ENCODE measurements at regions not wholly inside any gene's neighbourhood (a gene's known extent, or its start where the extent isn't known, plus 50 kb on each side); places are given as distances from the start of the nearest gene placed in this dataset.

GRCh38 chr4:28233724-28234123, 1373.1 kb downstream of the STIM2 start:
- Histone ChIP-seq H3K4me3 (no peak overlapping the region), H3K27ac (replicated peaks in 1 of 4) (no peak overlapping the region), H3K4me1 (no peaks in the 10 kb centered on the region), H3K9me3 (no peaks in the 10 kb centered on the region), H3K36me3 (no peaks in the 10 kb centered on the region), H3K27me3 (no peaks in the 10 kb centered on the region)
- intact Hi-C loops (cut with DNase I) = no loop called here
- no peak for TF ChIP-seq CTCF (IDR thresholded peaks at IDR 0.05)
- no peak for TF ChIP-seq POLR2AphosphoS5 (IDR thresholded peaks at IDR 0.05)
- no peak for TF ChIP-seq EP300 (IDR thresholded peaks at IDR 0.05)
- no peak for TF ChIP-seq POLR2A (IDR thresholded peaks at IDR 0.05; ENCODE audit: low read depth)
- no peak for DNase-seq (ENCODE audit: extremely low spot score)
- 54% methylated on average over 2 of the region's 2 CpGs for WGBS

GRCh38 chr4:28238876-28239275, 1378.2 kb downstream of the STIM2 start:
- no peaks in the 10 kb centered on the region for H3K9me3 ChIP-seq
- no peaks in the 10 kb centered on the region for H3K36me3 ChIP-seq
- H3K4me1 ChIP-seq = no peaks in the 10 kb centered on the region
- no peaks in the 10 kb centered on the region for H3K27me3 ChIP-seq
- DNase-seq (ENCODE audit: extremely low spot score) = no peak
- TF ChIP-seq EP300 (IDR thresholded peaks at IDR 0.05) (no peak), POLR2AphosphoS5 (IDR thresholded peaks at IDR 0.05) (no peak), POLR2A (IDR thresholded peaks at IDR 0.05; ENCODE audit: low read depth) (no peak), CTCF (IDR thresholded peaks at IDR 0.05) (no peak)
- no peak overlapping the region for H3K4me3 ChIP-seq
- intact Hi-C loops (cut with DNase I) = no loop called here
- WGBS = 59% methylated on average over 3 of the region's 3 CpGs
- no peak overlapping the region for H3K27ac ChIP-seq (replicated peaks in 1 of 4)

GRCh38 chr4:28241021-28241420, 1380.4 kb downstream of the STIM2 start:
- TF ChIP-seq CTCF (IDR thresholded peaks at IDR 0.05) (no peak), POLR2A (IDR thresholded peaks at IDR 0.05; ENCODE audit: low read depth) (no peak)
- DNase-seq (ENCODE audit: extremely low spot score) = no peak
- no peak overlapping the region for H3K27ac ChIP-seq (replicated peaks in 1 of 4)
- no peaks in the 10 kb centered on the region for H3K27me3 ChIP-seq
- no peaks in the 10 kb centered on the region for H3K4me1 ChIP-seq
- H3K36me3 ChIP-seq = no peaks in the 10 kb centered on the region
- 75% methylated on average over 2 of the region's 2 CpGs for WGBS
- H3K9me3 ChIP-seq = no peaks in the 10 kb centered on the region
- intact Hi-C loops (cut with DNase I) = no loop called here
- no peak overlapping the region for H3K4me3 ChIP-seq

- DNase-seq (ENCODE audit: extremely low spot score) = no peak
- H3K9me3 ChIP-seq = no peaks in the 10 kb centered on the region
- H3K27me3 ChIP-seq = no peaks in the 10 kb centered on the region
- H3K27ac ChIP-seq (replicated peaks in 1 of 4) = no peak overlapping the region
- TF ChIP-seq CTCF (IDR thresholded peaks at IDR 0.05) (no peak), POLR2AphosphoS5 (IDR thresholded peaks at IDR 0.05) (no peak), POLR2A (IDR thresholded peaks at IDR 0.05; ENCODE audit: low read depth) (no peak), EP300 (IDR thresholded peaks at IDR 0.05) (no peak)
- H3K4me1 ChIP-seq = no peaks in the 10 kb centered on the region
- 100% methylated on average over 2 of the region's 2 CpGs for WGBS
- H3K36me3 ChIP-seq = no peaks in the 10 kb centered on the region
- intact Hi-C loops (cut with DNase I) = no loop called here
- no peak overlapping the region for H3K4me3 ChIP-seq
Observed at GRCh38 chr4:28247805-28248204, 1387.2 kb downstream of the STIM2 start.

GRCh38 chr4:28248269-28248668, 1387.6 kb downstream of the STIM2 start:
- DNase-seq (ENCODE audit: extremely low spot score) = no peak
- 61% methylated on average over 4 of the region's 4 CpGs for WGBS
- intact Hi-C loops (cut with DNase I) = no loop called here
- no peak overlapping the region for H3K27ac ChIP-seq (replicated peaks in 1 of 4)
- no peaks in the 10 kb centered on the region for H3K27me3 ChIP-seq
- no peak overlapping the region for H3K4me3 ChIP-seq
- H3K36me3 ChIP-seq = no peaks in the 10 kb centered on the region
- H3K4me1 ChIP-seq = no peaks in the 10 kb centered on the region
- no peaks in the 10 kb centered on the region for H3K9me3 ChIP-seq
- TF ChIP-seq POLR2A (IDR thresholded peaks at IDR 0.05; ENCODE audit: low read depth) = no peak
- TF ChIP-seq CTCF (IDR thresholded peaks at IDR 0.05) = no peak
- TF ChIP-seq EP300 (IDR thresholded peaks at IDR 0.05) = no peak
- no peak for TF ChIP-seq POLR2AphosphoS5 (IDR thresholded peaks at IDR 0.05)

Measured in esophagus muscularis mucosa (tissue), 4 donors.